Right cardiac atrium (tissue), 5 donors: ENCODE measurements at regions not wholly inside any gene's neighbourhood (a gene's known extent, or its start where the extent isn't known, plus 50 kb on each side); places are given as distances from the start of the nearest gene placed in this dataset.

Experiments used
- ATAC-seq, 2 donors: fragments of 200-7000 bp; cut with Tn5 transposase; one replicate each; pipeline versions ENCODE4 v1.8.0 to v1.9.1; 2020; ENCODE audit warnings: moderate library complexity in 2 of 2, mild to moderate bottlenecking in 1 of 2
- DNase-seq, 3 donors: peaks; one replicate each; pipeline ENCODE4 v3.0.0-alpha.2; 2020
- H3K27ac ChIP-seq: one replicate; pipeline ENCODE4 v1.5.1; 2013; ENCODE audit warnings: mild to moderate bottlenecking, low read length, control low read depth, moderate library complexity
- H3K27me3 ChIP-seq: one replicate; pipeline ENCODE4 v1.6.1; 2013; ENCODE audit not compliant: control insufficient read depth, insufficient read depth
- H3K4me1 ChIP-seq: one replicate; pipeline ENCODE4 v1.6.1; 2013; ENCODE audit warnings: low read length; ENCODE audit not compliant: control insufficient read depth, insufficient read depth
- H3K4me3 ChIP-seq: one replicate; pipeline ENCODE4 v1.5.1; 2013; ENCODE audit warnings: low read length, control low read depth
- H3K9me3 ChIP-seq: one replicate; pipeline ENCODE4 v1.6.1; 2013; ENCODE audit warnings: low read length; ENCODE audit not compliant: control insufficient read depth
- WGBS: extraction: QIAGEN DNeasy Blood & Tissue Kit; methylation state at CpG from one replicate; pipeline ENCODE4 v1.1.7; 2013; 5-methylcytosine and 5-hydroxymethylcytosine counted together
- intact Hi-C, 4 donors: fragments of 100-400 bp; cut with DNase I; formaldehyde crosslinking; loops; one replicate each; pipeline versions ENCODE4 v1.11.0 to v1.14.0; 2022 to 2023
- donor health status: healthy with polysubstance abuse.
- donor health status: DM: no; HTN: yes; CAD: no.
- donor health status: DM: no; HTN: no; CAD: no.
- donor health status: DM: no; HTN: yes; CAD: no; lungs with severe emphysema.
- donor health status: DM: yes; HTN: yes; CAD: no.

GRCh38 chr14:61160798-61161197 is 120.3 kb downstream of the TMEM30B start:
- ATAC-seq, result no peak
- Histone ChIP-seq H3K4me3 (no peak overlapping the region), H3K27me3 (no peaks in the 10 kb centered on the region), H3K27ac (no peak overlapping the region), H3K9me3 (no peaks in the 10 kb centered on the region), H3K4me1 (no peaks in the 10 kb centered on the region)
- intact Hi-C loops, result no loop called here
- WGBS, result 89% methylated on average over 2 of the region's 2 CpGs
- DNase-seq, result no peak

DNA sequence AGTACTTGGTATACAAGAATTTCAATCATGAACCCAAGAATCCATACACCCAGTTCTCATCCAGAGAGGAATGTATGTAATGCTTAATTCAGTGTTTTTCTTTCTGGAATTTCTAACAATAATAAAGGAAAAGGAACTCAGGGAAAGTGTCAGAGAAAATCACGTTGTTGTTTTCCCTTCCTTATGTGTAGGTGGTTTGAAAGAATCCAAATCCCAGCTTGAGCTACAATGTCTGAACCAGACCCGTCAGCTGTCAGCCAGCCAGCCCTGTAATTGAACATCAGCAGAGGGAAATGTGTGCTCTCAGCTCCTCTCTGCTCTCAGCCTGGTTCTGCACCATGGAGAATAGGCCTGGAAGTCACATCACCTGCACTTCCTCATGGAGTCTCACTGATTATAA is 126.5 kb downstream of the TMEM30B start:
- 55% methylated on average over 2 of the region's 2 CpGs for WGBS
- intact Hi-C loops, result no loop called here
- DNase-seq (no peak), ATAC-seq (no peak)
- Histone ChIP-seq H3K4me1 (no peaks in the 10 kb centered on the region), H3K9me3 (no peaks in the 10 kb centered on the region), H3K4me3 (no peak overlapping the region), H3K27ac (no peak overlapping the region), H3K27me3 (no peaks in the 10 kb centered on the region)

GRCh38 chr14:61153914-61154545 is 127.1 kb downstream of the TMEM30B start:
- no peak overlapping the region for H3K27ac ChIP-seq
- ATAC-seq, result no peak
- no peak overlapping the region for H3K4me3 ChIP-seq
- H3K4me1 ChIP-seq, result no peaks in the 10 kb centered on the region
- no peaks in the 10 kb centered on the region for H3K27me3 ChIP-seq
- DNase-seq, result no peak
- no peaks in the 10 kb centered on the region for H3K9me3 ChIP-seq
- intact Hi-C loops, result no loop called here
- WGBS, result 77% methylated on average over 8 of the region's 8 CpGs

DNA sequence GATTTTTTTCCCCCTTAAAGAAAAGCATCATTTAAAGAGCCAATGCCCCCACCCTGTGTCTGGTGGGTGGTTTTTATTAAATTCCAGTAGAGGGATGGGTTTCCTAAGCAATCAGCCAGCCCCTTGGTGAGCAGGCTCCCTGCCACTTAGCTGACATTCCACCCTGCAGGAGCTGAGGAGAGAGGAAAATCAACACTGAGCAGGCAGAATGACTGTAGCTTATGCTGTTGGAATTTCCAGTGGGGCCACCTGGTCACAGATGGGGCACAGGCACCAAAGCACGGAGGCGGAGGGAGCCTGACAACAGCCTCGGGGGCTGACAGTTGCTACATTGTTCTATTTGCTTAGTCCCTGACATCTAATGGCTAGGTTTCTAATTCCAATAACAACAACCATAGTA is 127.7 kb downstream of the TMEM30B start:
- no peak for ATAC-seq
- Histone ChIP-seq H3K9me3 (no peaks in the 10 kb centered on the region), H3K27ac (no peak overlapping the region), H3K4me3 (no peak overlapping the region), H3K4me1 (no peaks in the 10 kb centered on the region), H3K27me3 (no peaks in the 10 kb centered on the region)
- intact Hi-C loops, result no loop called here
- WGBS, result 70% methylated on average over 3 of the region's 3 CpGs
- DNase-seq, result no peak

GRCh38 chr14:61152851-61153364 is 128.2 kb downstream of the TMEM30B start:
- H3K27me3 ChIP-seq, result no peaks in the 10 kb centered on the region
- intact Hi-C loops, result no loop called here
- no peak overlapping the region for H3K4me3 ChIP-seq
- no peaks in the 10 kb centered on the region for H3K9me3 ChIP-seq
- DNase-seq (no peak), ATAC-seq (no peak)
- H3K4me1 ChIP-seq, result no peaks in the 10 kb centered on the region
- H3K27ac ChIP-seq, result no peak overlapping the region
- WGBS, result 89% methylated on average over 3 of the region's 3 CpGs

GRCh38 chr14:61151251-61151650 is 129.9 kb downstream of the TMEM30B start:
- 92% methylated on average over 4 of the region's 4 CpGs for WGBS

GRCh38 chr14:61150851-61151250 is 130.3 kb downstream of the TMEM30B start:
- ATAC-seq (no peak), DNase-seq (no peak)
- intact Hi-C loops, result no loop called here
- H3K4me1 ChIP-seq, result no peaks in the 10 kb centered on the region
- 81% methylated on average over 3 of the region's 3 CpGs for WGBS
- H3K27ac ChIP-seq, result no peak overlapping the region
- H3K27me3 ChIP-seq, result no peaks in the 10 kb centered on the region
- H3K9me3 ChIP-seq, result no peaks in the 10 kb centered on the region
- H3K4me3 ChIP-seq, result no peak overlapping the region

More at GRCh38 chr14:61151251-61151650, 129.9 kb downstream of the TMEM30B start:
- intact Hi-C loops, result no loop called here
- no peak for DNase-seq
- ATAC-seq, result no peak
- Histone ChIP-seq H3K9me3 (no peaks in the 10 kb centered on the region), H3K4me3 (no peak overlapping the region), H3K27me3 (no peaks in the 10 kb centered on the region), H3K27ac (no peak overlapping the region), H3K4me1 (no peaks in the 10 kb centered on the region)

DNA sequence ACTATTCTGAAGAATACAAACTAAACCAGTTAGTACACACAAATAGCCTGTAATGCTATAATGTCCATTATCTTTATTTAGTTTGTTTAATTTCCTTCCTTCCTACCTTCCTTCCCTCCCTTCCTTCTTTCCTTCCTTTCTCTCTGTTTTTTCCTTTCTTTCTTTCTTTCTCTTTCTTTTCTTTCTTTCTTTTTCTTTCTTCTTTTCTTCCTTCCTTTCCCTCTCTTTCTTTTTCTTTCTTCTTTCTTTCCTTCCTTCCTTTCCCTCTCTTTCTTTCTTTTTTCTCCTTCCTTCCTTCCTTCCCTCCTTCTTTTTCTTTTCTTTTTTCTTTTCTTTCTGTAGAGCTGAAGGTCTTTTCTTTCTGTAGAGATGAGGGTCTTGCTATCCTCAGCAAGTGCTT is 131.2 kb downstream of the TMEM30B start:
- no peak for ATAC-seq

GRCh38 chr14:61148742-61149350 is 132.3 kb downstream of the TMEM30B start:
- intact Hi-C loops, result no loop called here
- ATAC-seq, result no peak
- Histone ChIP-seq H3K4me3 (no peak overlapping the region), H3K27ac (no peak overlapping the region), H3K4me1 (no peaks in the 10 kb centered on the region), H3K9me3 (peaks cover 2% of the 10 kb centered on the region), H3K27me3 (no peaks in the 10 kb centered on the region)
- no peak for DNase-seq
- WGBS, result 98% methylated on average over 4 of the region's 4 CpGs

More for the DNA sequence above, 131.2 kb downstream of the TMEM30B start:
- no peak overlapping the region for H3K27ac ChIP-seq
- H3K27me3 ChIP-seq, result no peaks in the 10 kb centered on the region
- intact Hi-C loops, result no loop called here
- H3K4me3 ChIP-seq, result no peak overlapping the region
- no peak for DNase-seq
- no peaks in the 10 kb centered on the region for H3K4me1 ChIP-seq
- H3K9me3 ChIP-seq, result no peaks in the 10 kb centered on the region

DNA sequence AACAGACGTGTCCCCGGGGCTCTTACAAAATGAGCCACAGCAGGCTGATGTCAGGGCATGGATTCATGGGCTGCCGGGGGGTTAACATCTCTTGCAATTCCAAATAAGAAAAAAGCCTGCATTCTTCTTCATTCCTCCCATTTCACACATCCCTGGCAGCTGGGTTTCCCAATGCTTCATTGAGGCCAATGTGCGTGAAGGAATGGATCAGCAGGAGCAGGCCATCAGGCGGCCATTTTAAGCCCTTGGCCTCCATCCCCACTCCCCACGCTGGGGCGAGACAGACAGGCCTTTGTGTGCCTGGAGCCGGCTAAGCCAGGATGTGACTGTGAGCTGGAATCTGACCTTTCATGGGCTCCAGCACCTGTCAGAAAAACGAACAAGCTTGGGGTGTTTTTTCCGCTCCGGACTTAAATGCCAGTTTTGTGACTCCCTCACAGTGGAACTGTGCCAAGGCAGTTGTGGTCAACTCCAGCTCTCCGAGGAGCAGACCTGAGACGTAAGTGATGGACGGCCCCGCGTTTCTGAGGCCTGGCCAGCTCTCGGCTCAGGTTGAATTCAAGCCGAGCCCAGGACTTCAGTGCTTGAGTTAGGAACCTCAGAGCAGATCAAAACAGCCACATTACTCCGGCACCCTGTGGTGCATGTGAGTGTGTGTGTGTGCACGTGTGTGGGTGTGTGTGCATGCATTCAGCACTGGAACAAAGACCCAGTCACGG is 133.1 kb downstream of the TMEM30B start:
- no peak overlapping the region for H3K27ac ChIP-seq
- 72% methylated on average over 21 of the region's 21 CpGs for WGBS
- DNase-seq, result peak in 2 of 3 donors; percentile 58 to 64
- no peak overlapping the region for H3K4me3 ChIP-seq
- intact Hi-C loops, result no loop called here
- no peaks in the 10 kb centered on the region for H3K27me3 ChIP-seq
- peak; percentile 41 to 81 for ATAC-seq
- H3K4me1 ChIP-seq, result no peaks in the 10 kb centered on the region
- H3K9me3 ChIP-seq, result peaks cover 2% of the 10 kb centered on the region

- H3K4me3 ChIP-seq, result no peak overlapping the region
- no peak for DNase-seq
- H3K9me3 ChIP-seq, result peaks cover 2% of the 10 kb centered on the region
- H3K4me1 ChIP-seq, result no peaks in the 10 kb centered on the region
- no peaks in the 10 kb centered on the region for H3K27me3 ChIP-seq
- ATAC-seq, result peak; percentile 32 to 43
- WGBS, result 45% methylated on average over 7 of the region's 7 CpGs
- H3K27ac ChIP-seq, result no peak overlapping the region
- intact Hi-C loops, result no loop called here
Observed at GRCh38 chr14:61147381-61147821, 133.7 kb downstream of the TMEM30B start.
